GM12878 (cell line): ENCODE measurements at regions not wholly inside any gene's neighbourhood (a gene's known extent, or its start where the extent isn't known, plus 50 kb on each side); places are given as distances from the start of the nearest gene placed in this dataset.

ENCODE experiments used
- ATAC-seq: fragments of 200-7000 bp; cut with Tn5 transposase; 3 replicates; pipeline ENCODE4 v1.9.1; 2020; ENCODE audit warnings: mild to moderate bottlenecking, moderate library complexity
- BruUV-seq: library from RNA; stranded (reverse); fragments of 400-500 nt; replicated peaks from 2 replicates; lab custom pipeline; 2021; lab: Mats Ljungman, UMichigan
- CTCF ChIA-PET: fragments of 300-600 bp; sonication (Branson Sonifier 250); formaldehyde crosslinking; extraction: SDS; loops from one replicate; lab custom pipeline; 2021; ENCODE audit warnings: inconsistent platforms; lab: Yijun Ruan, JAX
- POLR2A ChIA-PET: fragments of 350-600 bp; formaldehyde crosslinking; extraction: SDS; loops from one replicate; lab custom pipeline; 2021; ENCODE audit warnings: inconsistent platforms; lab: Charles Lee
- RAD21 ChIA-PET: fragments of 300-600 bp; sonication (Branson Sonifier 250); formaldehyde crosslinking; loops from one replicate; lab custom pipeline; 2023; ENCODE audit warnings: antibody characterized with exemption; ENCODE audit not compliant: unreplicated experiment; lab: Charles Lee
- SMC1A ChIA-PET: fragments of 300-600 bp; sonication (Branson Sonifier 250); formaldehyde crosslinking; loops from one replicate; lab custom pipeline; 2023; ENCODE audit not compliant: unreplicated experiment, uncharacterized antibody; lab: Charles Lee
- DNase-seq: peaks from one replicate; pipeline ENCODE4 v3.0.0-alpha.2; 2011; ENCODE audit warnings: low read depth, low spot score
- FAIRE-seq: peaks from 3 replicates; lab custom pipeline; 2011; peaks lifted over from hg19 to GRCh38; lab: Jason Lieb, UNC
- H2AFZ ChIP-seq: 2 replicates; pipeline ENCODE4 v1.6.0; 2011; ENCODE audit warnings: low read depth, low read length, control low read depth; ENCODE audit not compliant: control insufficient read depth
- H3K27ac ChIP-seq: 2 replicates; pipeline ENCODE4 v1.5.1; 2011; ENCODE audit warnings: control low read depth; ENCODE audit not compliant: control insufficient read depth, insufficient read depth
- H3K27me3 ChIP-seq, 2 experiments: replicated peaks in 1 of 2; 2 replicates each; pipeline versions ENCODE4 v1.6.0 to v1.6.1; 2011; ENCODE audit warnings: low read length in 1 of 2; ENCODE audit not compliant: control insufficient read depth in 2 of 2, insufficient read depth in 2 of 2
- H3K36me3 ChIP-seq, 2 experiments: 2 replicates each; pipeline ENCODE4 v1.5.1; 2011; ENCODE audit warnings: low read length in 1 of 2; ENCODE audit not compliant: control insufficient read depth in 2 of 2, insufficient read depth in 2 of 2
- H3K4me1 ChIP-seq: 2 replicates; pipeline ENCODE4 v1.6.1; 2011; ENCODE audit warnings: mild to moderate bottlenecking, low read length, moderate library complexity, mixed read lengths; ENCODE audit not compliant: control insufficient read depth, insufficient read depth
- H3K4me2 ChIP-seq: 2 replicates; pipeline ENCODE4 v1.6.0; 2011; ENCODE audit warnings: control low read depth; ENCODE audit not compliant: control insufficient read depth, insufficient read depth
- H3K4me3 ChIP-seq: fragments of 200-600 bp; sonication (generic); 2 replicates; pipeline ENCODE4 v1.5.1; 2016
- H3K79me2 ChIP-seq: 2 replicates; pipeline ENCODE4 v1.6.0; 2011; ENCODE audit warnings: low read length; ENCODE audit not compliant: control insufficient read depth, insufficient read depth
- H3K9ac ChIP-seq: 2 replicates; pipeline ENCODE4 v1.8.0; 2011; ENCODE audit warnings: low read length, control low read depth, mixed read lengths; ENCODE audit not compliant: control insufficient read depth, insufficient read depth
- H3K9me3 ChIP-seq: replicated peaks from 3 replicates; pipeline ENCODE4 v1.5.1; 2011; ENCODE audit warnings: mild to moderate bottlenecking, low read length; ENCODE audit not compliant: control insufficient read depth, insufficient read depth
- H4K20me1 ChIP-seq: 2 replicates; pipeline ENCODE4 v1.6.0; 2011; ENCODE audit not compliant: control insufficient read depth, insufficient read depth
- EGR1 ChIP-seq, 2 experiments: IDR thresholded peaks; 1 replicate in 1 of 2; 2 replicates in 1 of 2; pipeline ENCODE4 v1.6.1; 2011 to 2012; ENCODE audit warnings: low read depth in 2 of 2, low read length in 2 of 2, borderline replicate concordance in 1 of 2, mild to moderate bottlenecking in 1 of 2, moderate library complexity in 1 of 2
- ETV6 ChIP-seq, 2 experiments: fragments of 450-650 bp in 1 of 2; IDR thresholded peaks in 1 of 2; conservative IDR thresholded peaks in 1 of 2; 2 replicates each; pipeline ENCODE4 v1.6.1; 2014; ENCODE audit warnings: antibody characterized with exemption in 1 of 2, borderline replicate concordance in 1 of 2, low read depth in 1 of 2, mild to moderate bottlenecking in 1 of 2, moderate library complexity in 1 of 2
- FOXM1 ChIP-seq: IDR thresholded peaks from 2 replicates; pipeline ENCODE4 v1.6.1; 2012; ENCODE audit warnings: low read depth, mild to moderate bottlenecking, inconsistent platforms, low read length, moderate library complexity
- MTA3 ChIP-seq: IDR thresholded peaks from 2 replicates; pipeline ENCODE4 v1.6.1; 2012; ENCODE audit warnings: low read length, inconsistent platforms, borderline replicate concordance
- SREBF1 ChIP-seq: IDR thresholded peaks from 2 replicates; pipeline ENCODE4 v1.6.1; 2012; ENCODE audit warnings: mild to moderate bottlenecking, low read length
- SRF ChIP-seq, 2 experiments: IDR thresholded peaks; 2 replicates each; pipeline ENCODE4 v1.6.1; 2011; ENCODE audit warnings: low read depth in 2 of 2, low read length in 2 of 2, mild to moderate bottlenecking in 1 of 2, moderate library complexity in 1 of 2
- YBX1 ChIP-seq: fragments of 450-650 bp; IDR thresholded peaks from 2 replicates; pipeline ENCODE4 v1.6.1; 2016; ENCODE audit warnings: antibody characterized with exemption
- YY1 ChIP-seq: IDR thresholded peaks from 2 replicates; pipeline ENCODE4 v1.6.1; 2011; ENCODE audit warnings: low read depth, mild to moderate bottlenecking, low read length
- ZNF274 ChIP-seq: IDR thresholded peaks from one replicate; pipeline ENCODE4 v1.8.0; 2011; ENCODE audit not compliant: insufficient read length, insufficient read depth
- WGBS: methylation state at CpG from one replicate; pipeline ENCODE4 v1.1.6; 2016; ENCODE audit warnings: low lambda C conversion rate; ENCODE audit not compliant: insufficient replicate concordance, insufficient coverage; ENCODE audit errors: missing lambda C conversion rate; 5-methylcytosine and 5-hydroxymethylcytosine counted together
- in situ Hi-C: fragments of 300-500 bp; cut with MboI; formaldehyde crosslinking; loops from 9 replicates; pipeline ENCODE4 v1.14.3; 2018; ENCODE audit warnings: mixed read lengths
- intact Hi-C: fragments of 100-400 bp; cut with micrococcal nuclease; formaldehyde crosslinking; loops from one replicate; pipeline ENCODE4 v1.14.2; 2022; ENCODE audit not compliant: unreplicated experiment
- TF ChIP-seq, protein P1 (sequence below): fragments of 450-650 bp; IDR thresholded peaks from 2 replicates; pipeline ENCODE4 v1.6.1; 2017; ENCODE audit warnings: mild to moderate bottlenecking
- TF ChIP-seq, protein P2 (sequence below): fragments of 450-650 bp; IDR thresholded peaks from 2 replicates; pipeline ENCODE4 v1.6.1; 2017; ENCODE audit warnings: mild to moderate bottlenecking, low read depth, inconsistent platforms; ENCODE audit not compliant: poor library complexity, severe bottlenecking
- TF ChIP-seq, protein P3 (sequence below): IDR thresholded peaks from 2 replicates; pipeline ENCODE4 v1.6.1; 2011; ENCODE audit warnings: mild to moderate bottlenecking, low read depth, low read length, moderate library complexity; ENCODE audit not compliant: insufficient replicate concordance
- TF ChIP-seq, protein P4 (sequence below): fragments of 450-650 bp; IDR thresholded peaks from 2 replicates; pipeline ENCODE4 v1.6.1; 2017; ENCODE audit warnings: borderline replicate concordance

DNA sequence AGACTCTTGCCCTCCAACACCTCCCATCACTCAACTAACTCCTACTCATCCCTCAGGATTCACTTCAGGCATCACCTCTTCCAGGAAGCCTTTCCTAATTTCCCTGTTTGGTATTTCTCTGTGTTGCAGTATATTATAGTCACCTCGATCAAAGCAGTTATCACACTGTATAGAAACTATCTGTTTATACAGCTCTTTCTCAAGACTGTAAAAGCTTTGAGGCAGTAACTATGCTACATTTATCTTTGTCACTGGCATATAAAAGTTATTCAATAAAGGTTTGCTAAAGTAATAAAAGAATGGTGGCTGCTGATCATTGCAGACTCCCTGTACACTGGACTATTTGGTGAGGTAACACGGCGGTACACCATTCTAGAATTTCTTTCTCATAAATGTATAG lies 284.9 kb downstream of the PAX3 start:
- Histone ChIP-seq H3K9me3 (no peaks in the 10 kb centered on the region), H3K27me3 (no peaks in the 10 kb centered on the region; a peak in 1 of 4 replicates), H3K9ac (no peak overlapping the region), H2AFZ (no peak overlapping the region), H3K27ac (no peak overlapping the region)
- intact Hi-C loops, result no loop called here
- DNase-seq (no peak), FAIRE-seq (no peak)
- POLR2A ChIA-PET, result no interaction called here
- TF ChIP-seq, protein P1, sequence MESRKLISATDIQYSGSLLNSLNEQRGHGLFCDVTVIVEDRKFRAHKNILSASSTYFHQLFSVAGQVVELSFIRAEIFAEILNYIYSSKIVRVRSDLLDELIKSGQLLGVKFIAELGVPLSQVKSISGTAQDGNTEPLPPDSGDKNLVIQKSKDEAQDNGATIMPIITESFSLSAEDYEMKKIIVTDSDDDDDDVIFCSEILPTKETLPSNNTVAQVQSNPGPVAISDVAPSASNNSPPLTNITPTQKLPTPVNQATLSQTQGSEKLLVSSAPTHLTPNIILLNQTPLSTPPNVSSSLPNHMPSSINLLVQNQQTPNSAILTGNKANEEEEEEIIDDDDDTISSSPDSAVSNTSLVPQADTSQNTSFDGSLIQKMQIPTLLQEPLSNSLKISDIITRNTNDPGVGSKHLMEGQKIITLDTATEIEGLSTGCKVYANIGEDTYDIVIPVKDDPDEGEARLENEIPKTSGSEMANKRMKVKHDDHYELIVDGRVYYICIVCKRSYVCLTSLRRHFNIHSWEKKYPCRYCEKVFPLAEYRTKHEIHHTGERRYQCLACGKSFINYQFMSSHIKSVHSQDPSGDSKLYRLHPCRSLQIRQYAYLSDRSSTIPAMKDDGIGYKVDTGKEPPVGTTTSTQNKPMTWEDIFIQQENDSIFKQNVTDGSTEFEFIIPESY, result no peak
- no peak for TF ChIP-seq MTA3
- TF ChIP-seq, protein P2, sequence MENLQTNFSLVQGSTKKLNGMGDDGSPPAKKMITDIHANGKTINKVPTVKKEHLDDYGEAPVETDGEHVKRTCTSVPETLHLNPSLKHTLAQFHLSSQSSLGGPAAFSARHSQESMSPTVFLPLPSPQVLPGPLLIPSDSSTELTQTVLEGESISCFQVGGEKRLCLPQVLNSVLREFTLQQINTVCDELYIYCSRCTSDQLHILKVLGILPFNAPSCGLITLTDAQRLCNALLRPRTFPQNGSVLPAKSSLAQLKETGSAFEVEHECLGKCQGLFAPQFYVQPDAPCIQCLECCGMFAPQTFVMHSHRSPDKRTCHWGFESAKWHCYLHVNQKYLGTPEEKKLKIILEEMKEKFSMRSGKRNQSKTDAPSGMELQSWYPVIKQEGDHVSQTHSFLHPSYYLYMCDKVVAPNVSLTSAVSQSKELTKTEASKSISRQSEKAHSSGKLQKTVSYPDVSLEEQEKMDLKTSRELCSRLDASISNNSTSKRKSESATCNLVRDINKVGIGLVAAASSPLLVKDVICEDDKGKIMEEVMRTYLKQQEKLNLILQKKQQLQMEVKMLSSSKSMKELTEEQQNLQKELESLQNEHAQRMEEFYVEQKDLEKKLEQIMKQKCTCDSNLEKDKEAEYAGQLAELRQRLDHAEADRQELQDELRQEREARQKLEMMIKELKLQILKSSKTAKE, result no peak
- TF ChIP-seq SRF (IDR thresholded peaks at IDR 0.05; ENCODE audit: low read depth in 2 of 2, low read length in 2 of 2), result no peak
- no peak for TF ChIP-seq FOXM1
- no peak for TF ChIP-seq SREBF1
- no peak for TF ChIP-seq ETV6 (conservative IDR thresholded peaks at IDR 0.05 in 1 of 2, IDR thresholded peaks at IDR 0.05 in 1 of 2; ENCODE audit: borderline replicate concordance in 1 of 2, low read depth in 1 of 2)
- TF ChIP-seq, protein P3, sequence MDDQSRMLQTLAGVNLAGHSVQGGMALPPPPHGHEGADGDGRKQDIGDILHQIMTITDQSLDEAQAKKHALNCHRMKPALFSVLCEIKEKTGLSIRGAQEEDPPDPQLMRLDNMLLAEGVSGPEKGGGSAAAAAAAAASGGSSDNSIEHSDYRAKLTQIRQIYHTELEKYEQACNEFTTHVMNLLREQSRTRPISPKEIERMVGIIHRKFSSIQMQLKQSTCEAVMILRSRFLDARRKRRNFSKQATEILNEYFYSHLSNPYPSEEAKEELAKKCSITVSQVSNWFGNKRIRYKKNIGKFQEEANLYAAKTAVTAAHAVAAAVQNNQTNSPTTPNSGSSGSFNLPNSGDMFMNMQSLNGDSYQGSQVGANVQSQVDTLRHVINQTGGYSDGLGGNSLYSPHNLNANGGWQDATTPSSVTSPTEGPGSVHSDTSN, result no peak
- TF ChIP-seq, protein P4, sequence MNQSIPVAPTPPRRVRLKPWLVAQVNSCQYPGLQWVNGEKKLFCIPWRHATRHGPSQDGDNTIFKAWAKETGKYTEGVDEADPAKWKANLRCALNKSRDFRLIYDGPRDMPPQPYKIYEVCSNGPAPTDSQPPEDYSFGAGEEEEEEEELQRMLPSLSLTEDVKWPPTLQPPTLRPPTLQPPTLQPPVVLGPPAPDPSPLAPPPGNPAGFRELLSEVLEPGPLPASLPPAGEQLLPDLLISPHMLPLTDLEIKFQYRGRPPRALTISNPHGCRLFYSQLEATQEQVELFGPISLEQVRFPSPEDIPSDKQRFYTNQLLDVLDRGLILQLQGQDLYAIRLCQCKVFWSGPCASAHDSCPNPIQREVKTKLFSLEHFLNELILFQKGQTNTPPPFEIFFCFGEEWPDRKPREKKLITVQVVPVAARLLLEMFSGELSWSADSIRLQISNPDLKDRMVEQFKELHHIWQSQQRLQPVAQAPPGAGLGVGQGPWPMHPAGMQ, result no peak
- no peak for TF ChIP-seq EGR1 (IDR thresholded peaks at IDR 0.05; ENCODE audit: borderline replicate concordance in 1 of 2, low read depth in 2 of 2, low read length in 2 of 2)
- no peak for TF ChIP-seq YY1
- TF ChIP-seq YBX1, result no peak
- TF ChIP-seq ZNF274, result no peak
- TF ChIP-seq, all 136 proteins: peak for 0
- Histone ChIP-seq H3K4me1 (no peaks in the 10 kb centered on the region), H3K36me3 (no peaks in the 10 kb centered on the region), H3K4me3 (no peak overlapping the region), H3K79me2 (no peaks in the 10 kb centered on the region), H3K4me2 (no peak overlapping the region), H4K20me1 (no peaks in the 10 kb centered on the region)
- ChIA-PET SMC1A (interaction anchor here (1.3 kb wide), 1 partner anchor 11 kb away, joined by 4 read pairs; no protein-coding TSS in a partner anchor), RAD21 (no interaction called here), CTCF (no interaction called here)
- in situ Hi-C loops, result no loop called here
- no peak for ATAC-seq
- 17% methylated on average over 3 of the region's 3 CpGs for WGBS
- BruUV-seq, result no TSS peak
